GM10266 (cell line): ENCODE measurements at regions not wholly inside any gene's neighbourhood (a gene's known extent, or its start where the extent isn't known, plus 50 kb on each side); places are given as distances from the start of the nearest gene placed in this dataset.

Experiments
- DNase-seq: peaks from one replicate; pipeline ENCODE4 v3.0.0; 2012; ENCODE audit errors: extremely low spot score
- TF ChIP-seq, protein P1 (sequence below): IDR thresholded peaks from 2 replicates; pipeline ENCODE4 v1.5.1; 2012; ENCODE audit warnings: mild to moderate bottlenecking, low read depth; ENCODE audit not compliant: control insufficient read depth, insufficient read depth; ENCODE audit errors: missing control alignments

DNA sequence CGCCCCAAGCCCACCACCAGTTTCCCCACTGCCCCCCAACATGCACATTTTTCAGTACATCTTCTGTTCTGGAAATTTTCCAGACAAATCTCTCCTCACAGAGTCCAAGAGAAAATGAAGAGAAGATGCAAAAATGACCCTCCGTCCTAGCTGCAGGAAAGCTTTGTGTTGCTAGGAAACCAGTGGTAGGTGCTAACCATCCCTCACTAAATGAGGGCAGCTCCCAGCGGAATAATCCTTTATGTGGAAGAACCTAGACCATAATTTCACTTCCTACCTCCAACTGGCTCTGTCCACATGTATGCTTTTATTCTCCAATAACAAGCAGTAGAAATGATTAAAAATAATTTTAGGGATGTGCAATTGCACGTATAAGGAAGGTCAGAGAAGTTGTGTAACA is 311.9 kb upstream of the EPHA4 start:
- TF ChIP-seq, protein P1, sequence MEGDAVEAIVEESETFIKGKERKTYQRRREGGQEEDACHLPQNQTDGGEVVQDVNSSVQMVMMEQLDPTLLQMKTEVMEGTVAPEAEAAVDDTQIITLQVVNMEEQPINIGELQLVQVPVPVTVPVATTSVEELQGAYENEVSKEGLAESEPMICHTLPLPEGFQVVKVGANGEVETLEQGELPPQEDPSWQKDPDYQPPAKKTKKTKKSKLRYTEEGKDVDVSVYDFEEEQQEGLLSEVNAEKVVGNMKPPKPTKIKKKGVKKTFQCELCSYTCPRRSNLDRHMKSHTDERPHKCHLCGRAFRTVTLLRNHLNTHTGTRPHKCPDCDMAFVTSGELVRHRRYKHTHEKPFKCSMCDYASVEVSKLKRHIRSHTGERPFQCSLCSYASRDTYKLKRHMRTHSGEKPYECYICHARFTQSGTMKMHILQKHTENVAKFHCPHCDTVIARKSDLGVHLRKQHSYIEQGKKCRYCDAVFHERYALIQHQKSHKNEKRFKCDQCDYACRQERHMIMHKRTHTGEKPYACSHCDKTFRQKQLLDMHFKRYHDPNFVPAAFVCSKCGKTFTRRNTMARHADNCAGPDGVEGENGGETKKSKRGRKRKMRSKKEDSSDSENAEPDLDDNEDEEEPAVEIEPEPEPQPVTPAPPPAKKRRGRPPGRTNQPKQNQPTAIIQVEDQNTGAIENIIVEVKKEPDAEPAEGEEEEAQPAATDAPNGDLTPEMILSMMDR, result no peak
- no peak for DNase-seq

- DNase-seq, result no peak
- TF ChIP-seq, protein P1, result no peak
Observed at GRCh38 chr2:221876016-221876415, 303.9 kb upstream of the EPHA4 start.

- TF ChIP-seq, protein P1, result no peak
- DNase-seq, result no peak
Observed at GRCh38 chr2:221874444-221874843, 302.3 kb upstream of the EPHA4 start.

- TF ChIP-seq, protein P1, result no peak
- DNase-seq, result no peak
Observed at GRCh38 chr2:221857719-221858118, 285.6 kb upstream of the EPHA4 start.

DNA sequence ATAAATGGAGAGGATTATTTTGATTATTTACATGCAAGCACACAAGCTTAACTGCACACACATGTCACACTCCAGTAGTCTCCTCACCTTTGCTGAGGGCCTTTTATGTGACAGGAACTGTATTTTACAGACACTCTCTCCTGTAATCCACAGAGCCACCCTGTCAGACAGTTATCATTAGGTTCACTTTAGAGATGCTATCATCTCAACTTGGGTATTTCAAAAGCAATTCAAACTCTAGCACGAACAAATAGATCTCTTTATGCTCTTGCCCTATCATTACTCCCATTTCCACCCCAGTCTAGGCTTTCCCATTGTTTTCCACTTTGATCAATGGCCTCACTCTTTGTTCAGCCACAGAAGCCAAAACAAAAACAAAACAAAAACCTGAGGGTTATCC is 281.2 kb upstream of the EPHA4 start:
- TF ChIP-seq, protein P1, result no peak
- no peak for DNase-seq

DNA sequence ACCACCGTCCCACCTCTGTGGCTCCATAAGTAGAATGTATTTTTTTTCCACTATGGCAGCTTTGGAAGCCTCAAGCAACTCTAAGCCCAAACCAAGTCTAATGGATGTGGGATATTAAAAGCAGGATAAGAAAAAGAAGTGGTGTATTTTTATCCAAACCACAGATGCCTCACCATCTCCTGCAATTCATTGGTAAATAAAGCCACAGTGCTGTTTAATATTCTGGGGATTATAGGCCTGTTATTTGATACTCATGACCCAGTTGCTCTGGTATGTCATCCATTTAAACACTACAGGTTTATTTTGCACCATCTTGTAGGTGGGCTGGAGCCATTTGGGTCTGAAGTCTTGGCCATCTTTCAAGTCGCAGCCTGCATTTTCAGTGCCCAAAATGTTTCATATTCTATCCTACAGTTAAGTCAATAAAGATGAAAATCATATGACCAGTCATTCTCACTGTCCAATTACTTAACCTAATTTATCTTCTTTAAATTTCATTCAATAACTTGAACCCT is 279.5 kb upstream of the EPHA4 start:
- DNase-seq, result no peak
- TF ChIP-seq, protein P1, result no peak

GRCh38 chr2:221850076-221850475 is 278.0 kb upstream of the EPHA4 start:
- no peak for DNase-seq
- TF ChIP-seq, protein P1, result no peak
